Karpas-422 (cell line): ENCODE measurements at regions not wholly inside any gene's neighbourhood (a gene's known extent, or its start where the extent isn't known, plus 50 kb on each side); places are given as distances from the start of the nearest gene placed in this dataset.

Experiments used
- DNase-seq: peaks from one replicate; pipeline ENCODE4 v3.0.0-alpha.2; 2015
- H2AFZ ChIP-seq: fragments of 200-600 bp; sonication (generic); 2 replicates; pipeline ENCODE4 v1.6.1; 2014; ENCODE audit warnings: antibody characterized with exemption, low read length, mixed read lengths
- H3K27ac ChIP-seq: fragments of 200-600 bp; sonication (generic); 2 replicates; pipeline ENCODE4 v1.5.1; 2014; ENCODE audit warnings: mild to moderate bottlenecking, low read length, moderate library complexity
- H3K27me3 ChIP-seq: fragments of 200-600 bp; sonication (generic); 2 replicates; pipeline ENCODE4 v1.6.1; 2014; ENCODE audit warnings: low read length, mixed read lengths
- H3K36me3 ChIP-seq: fragments of 200-600 bp; sonication (generic); 2 replicates; pipeline ENCODE4 v1.6.1; 2014; ENCODE audit warnings: low read length, mixed read lengths; ENCODE audit not compliant: insufficient read depth
- H3K4me1 ChIP-seq: fragments of 200-600 bp; sonication (generic); 2 replicates; pipeline ENCODE4 v1.6.1; 2014; ENCODE audit warnings: mild to moderate bottlenecking, low read length, mixed read lengths
- H3K4me2 ChIP-seq: fragments of 200-600 bp; sonication (generic); 2 replicates; pipeline ENCODE4 v1.6.1; 2014; ENCODE audit warnings: low read length, low read depth, mild to moderate bottlenecking; ENCODE audit not compliant: poor library complexity, severe bottlenecking
- H3K4me3 ChIP-seq: fragments of 200-600 bp; sonication (generic); 2 replicates; pipeline ENCODE4 v1.5.1; 2014; ENCODE audit warnings: mild to moderate bottlenecking, antibody characterized with exemption, low read length, mixed read lengths
- H3K79me2 ChIP-seq: fragments of 200-600 bp; sonication (generic); 2 replicates; pipeline ENCODE4 v1.6.1; 2014; ENCODE audit warnings: mild to moderate bottlenecking, low read length, mixed read lengths
- H3K9ac ChIP-seq: fragments of 200-600 bp; sonication (generic); 2 replicates; pipeline ENCODE4 v1.6.0; 2014; ENCODE audit warnings: low read length
- H3K9me2 ChIP-seq: fragments of 200-600 bp; sonication (generic), shearing (Covaris generic); replicated peaks from 2 replicates; pipeline ENCODE4 v1.6.0; 2014; ENCODE audit warnings: mild to moderate bottlenecking, low read length, moderate library complexity; ENCODE audit not compliant: insufficient read depth
- H3K9me3 ChIP-seq: fragments of 300-700, 200-600 bp; sonication (generic); 2 replicates; pipeline ENCODE4 v1.6.1; 2014; ENCODE audit warnings: low read length, mixed read lengths
- H4K20me1 ChIP-seq: fragments of 200-600 bp; sonication (generic); 2 replicates; pipeline ENCODE4 v1.6.1; 2014; ENCODE audit warnings: mild to moderate bottlenecking, antibody characterized with exemption, low read length, low read depth; ENCODE audit not compliant: insufficient read depth

DNA sequence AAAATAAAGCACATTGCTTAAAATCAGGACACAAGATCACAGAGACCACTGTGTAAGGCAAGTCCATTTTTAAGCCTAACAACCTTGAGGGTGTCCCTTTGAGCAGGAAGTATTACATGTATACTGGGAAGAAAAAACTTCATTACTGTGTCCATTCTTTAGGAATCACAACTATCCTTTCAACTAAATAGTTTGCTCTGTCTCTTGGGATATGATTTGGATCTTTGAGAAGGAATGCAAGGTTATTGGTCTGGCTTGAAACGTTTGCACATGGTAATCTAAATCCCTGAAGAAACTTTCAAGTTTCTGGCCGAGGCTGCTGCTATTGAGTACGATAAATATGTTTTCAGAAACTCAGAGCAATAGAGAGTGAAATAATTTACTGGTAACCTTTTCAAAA lies 923.0 kb upstream of the SEMA6A start:
- Histone ChIP-seq H3K4me2 (no peak overlapping the region), H3K27ac (no peak overlapping the region), H2AFZ (no peak overlapping the region), H4K20me1 (no peaks in the 10 kb centered on the region), H3K4me1 (no peaks in the 10 kb centered on the region), H3K36me3 (no peaks in the 10 kb centered on the region), H3K79me2 (no peaks in the 10 kb centered on the region), H3K4me3 (no peak overlapping the region), H3K9ac (no peak overlapping the region), H3K27me3 (no peaks in the 10 kb centered on the region), H3K9me2 (no peaks in the 10 kb centered on the region), H3K9me3 (no peaks in the 10 kb centered on the region)
- no peak for DNase-seq

DNA sequence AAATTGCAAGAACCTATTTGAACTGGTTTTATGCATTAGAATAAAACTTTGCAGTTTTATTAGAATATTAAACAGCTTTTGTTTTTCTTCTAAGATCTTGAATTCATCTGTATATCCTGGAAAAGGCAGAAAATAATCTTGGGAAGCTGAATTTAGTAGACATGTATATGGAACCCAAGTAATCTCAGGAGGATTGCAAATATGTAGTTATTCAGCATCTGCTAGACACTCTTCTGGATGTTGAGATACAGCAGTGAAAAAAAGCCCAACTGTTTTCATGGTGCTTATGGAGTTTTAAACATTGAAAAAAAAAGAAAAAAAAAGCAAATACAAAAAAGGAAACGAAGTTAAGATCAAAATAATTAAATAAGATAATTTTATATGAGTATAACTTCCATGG lies 922.2 kb upstream of the SEMA6A start:
- Histone ChIP-seq H3K4me3 (no peak overlapping the region), H3K79me2 (no peaks in the 10 kb centered on the region), H4K20me1 (no peaks in the 10 kb centered on the region), H3K4me1 (no peaks in the 10 kb centered on the region), H3K9me3 (no peaks in the 10 kb centered on the region), H3K4me2 (no peak overlapping the region), H3K9ac (no peak overlapping the region), H3K9me2 (no peaks in the 10 kb centered on the region), H2AFZ (no peak overlapping the region), H3K27me3 (no peaks in the 10 kb centered on the region), H3K36me3 (no peaks in the 10 kb centered on the region), H3K27ac (no peak overlapping the region)
- DNase-seq, result no peak

- Histone ChIP-seq H3K4me1 (no peaks in the 10 kb centered on the region), H3K4me2 (no peak overlapping the region), H3K9me3 (no peaks in the 10 kb centered on the region), H3K9ac (no peak overlapping the region), H3K27me3 (no peaks in the 10 kb centered on the region), H3K27ac (no peak overlapping the region), H2AFZ (no peak overlapping the region), H3K79me2 (no peaks in the 10 kb centered on the region), H3K4me3 (no peak overlapping the region), H3K36me3 (no peaks in the 10 kb centered on the region), H4K20me1 (no peaks in the 10 kb centered on the region), H3K9me2 (no peaks in the 10 kb centered on the region)
- no peak for DNase-seq
Measured at GRCh38 chr5:117494188-117494587, 919.6 kb upstream of the SEMA6A start.

- Histone ChIP-seq H3K4me1 (no peaks in the 10 kb centered on the region), H4K20me1 (no peaks in the 10 kb centered on the region), H3K9me3 (no peaks in the 10 kb centered on the region), H3K9ac (no peak overlapping the region), H3K27me3 (no peaks in the 10 kb centered on the region), H3K36me3 (no peaks in the 10 kb centered on the region), H3K4me3 (no peak overlapping the region), H3K9me2 (0 out of 2 replicates have a peak, but pooled peaks cover 3% of the 10 kb centered on the region), H3K79me2 (no peaks in the 10 kb centered on the region), H3K4me2 (no peak overlapping the region), H3K27ac (no peak overlapping the region), H2AFZ (no peak overlapping the region)
- DNase-seq, result no peak
Measured at GRCh38 chr5:117488976-117489500, 914.4 kb upstream of the SEMA6A start.

- H3K36me3 ChIP-seq, result no peaks in the 10 kb centered on the region
- no peaks in the 10 kb centered on the region for H4K20me1 ChIP-seq
- H3K27ac ChIP-seq, result no peak overlapping the region
- H3K4me1 ChIP-seq, result no peaks in the 10 kb centered on the region
- 0 out of 2 replicates have a peak, but pooled peaks cover 3% of the 10 kb centered on the region for H3K9me2 ChIP-seq
- H2AFZ ChIP-seq, result no peak overlapping the region
- DNase-seq, result no peak
- H3K4me2 ChIP-seq, result no peak overlapping the region
- H3K79me2 ChIP-seq, result no peaks in the 10 kb centered on the region
- no peak overlapping the region for H3K4me3 ChIP-seq
- no peak overlapping the region for H3K9ac ChIP-seq
- no peaks in the 10 kb centered on the region for H3K9me3 ChIP-seq
- H3K27me3 ChIP-seq, result no peaks in the 10 kb centered on the region
Measured at GRCh38 chr5:117487556-117487955, 912.9 kb upstream of the SEMA6A start.

GRCh38 chr5:117486879-117487391 lies 912.3 kb upstream of the SEMA6A start:
- Histone ChIP-seq H3K9me2 (0 out of 2 replicates have a peak, but pooled peaks cover 3% of the 10 kb centered on the region), H3K4me1 (no peaks in the 10 kb centered on the region), H3K9ac (no peak overlapping the region), H3K36me3 (no peaks in the 10 kb centered on the region), H3K4me2 (no peak overlapping the region), H3K9me3 (no peaks in the 10 kb centered on the region), H3K4me3 (no peak overlapping the region), H4K20me1 (no peaks in the 10 kb centered on the region), H3K79me2 (no peaks in the 10 kb centered on the region), H2AFZ (no peak overlapping the region), H3K27me3 (no peaks in the 10 kb centered on the region), H3K27ac (no peak overlapping the region)
- DNase-seq, result no peak

GRCh38 chr5:117486261-117486660 lies 911.6 kb upstream of the SEMA6A start:
- H3K4me1 ChIP-seq, result no peaks in the 10 kb centered on the region
- DNase-seq, result no peak
- H4K20me1 ChIP-seq, result no peaks in the 10 kb centered on the region
- H3K9me2 ChIP-seq, result 0 out of 2 replicates have a peak, but pooled peaks cover 3% of the 10 kb centered on the region
- H3K79me2 ChIP-seq, result no peaks in the 10 kb centered on the region
- H3K4me3 ChIP-seq, result no peak overlapping the region
- no peaks in the 10 kb centered on the region for H3K27me3 ChIP-seq
- no peak overlapping the region for H2AFZ ChIP-seq
- no peaks in the 10 kb centered on the region for H3K36me3 ChIP-seq
- H3K9ac ChIP-seq, result no peak overlapping the region
- H3K9me3 ChIP-seq, result no peaks in the 10 kb centered on the region
- H3K27ac ChIP-seq, result no peak overlapping the region
- no peak overlapping the region for H3K4me2 ChIP-seq

DNA sequence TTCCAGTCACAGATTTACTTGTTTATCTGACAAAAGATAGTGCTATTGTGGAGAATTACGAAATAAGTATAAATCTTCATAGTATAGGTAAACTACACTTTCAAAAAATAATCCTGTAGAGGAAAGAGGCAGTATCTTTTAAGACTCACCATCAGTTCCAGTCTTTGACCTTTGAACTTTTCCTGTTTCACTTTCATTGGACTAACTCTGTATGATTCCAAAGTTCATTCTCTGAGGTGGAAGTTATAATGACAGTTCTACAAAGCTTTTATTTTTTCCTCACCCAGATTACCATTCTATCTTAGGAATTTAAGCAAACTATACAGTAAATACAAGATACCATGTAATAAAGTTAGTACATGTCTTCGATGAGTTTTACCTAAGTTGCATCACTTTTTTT lies 901.3 kb upstream of the SEMA6A start:
- no peak for DNase-seq
- no peaks in the 10 kb centered on the region for H4K20me1 ChIP-seq
- no peaks in the 10 kb centered on the region for H3K27me3 ChIP-seq
- no peak overlapping the region for H3K4me3 ChIP-seq
- H3K4me2 ChIP-seq, result no peak overlapping the region
- H3K27ac ChIP-seq, result no peak overlapping the region
- H3K36me3 ChIP-seq, result no peaks in the 10 kb centered on the region
- H3K4me1 ChIP-seq, result no peaks in the 10 kb centered on the region
- H3K79me2 ChIP-seq, result no peaks in the 10 kb centered on the region
- no peak overlapping the region for H3K9ac ChIP-seq
- no peak overlapping the region for H2AFZ ChIP-seq
- H3K9me3 ChIP-seq, result no peaks in the 10 kb centered on the region; the same call in 1 of the 2 replicates
- no peaks in the 10 kb centered on the region for H3K9me2 ChIP-seq
